H1 (cell line): ENCODE measurements at regions not wholly inside any gene's neighbourhood (a gene's known extent, or its start where the extent isn't known, plus 50 kb on each side); places are given as distances from the start of the nearest gene placed in this dataset.

Source experiments
- CHD7 ChIP-seq: fragments of 300-600 bp; sonication (generic); IDR thresholded peaks from 2 replicates; pipeline ENCODE4 v1.7.1; 2012; ENCODE audit warnings: low read length, moderate library complexity, mild to moderate bottlenecking, inconsistent platforms; ENCODE audit not compliant: insufficient replicate concordance
- EZH2 ChIP-seq: fragments of 200-600 bp; sonication (generic); IDR thresholded peaks from 2 replicates; pipeline ENCODE4 v1.7.1; 2012; ENCODE audit warnings: low read depth, mild to moderate bottlenecking, moderate library complexity, low read length, inconsistent platforms; ENCODE audit not compliant: severe bottlenecking
- GTF2F1 ChIP-seq: IDR thresholded peaks from 2 replicates; pipeline ENCODE4 v1.6.1; 2012; ENCODE audit warnings: low read depth, low read length, improper control_type of control experiment, borderline replicate concordance
- NRF1 ChIP-seq: IDR thresholded peaks from 2 replicates; pipeline ENCODE4 v1.6.1; 2011; ENCODE audit warnings: mild to moderate bottlenecking, low read depth, low read length, improper control_type of control experiment
- POLR2AphosphoS5 ChIP-seq: IDR thresholded peaks from 2 replicates; pipeline ENCODE4 v1.6.1; 2011; ENCODE audit warnings: low read depth, low read length
- SIN3A ChIP-seq, 2 experiments: IDR thresholded peaks in 1 of 2; conservative IDR thresholded peaks in 1 of 2; 2 replicates each; pipeline ENCODE4 v1.6.1; 2011 to 2012; ENCODE audit warnings: low read length in 2 of 2, improper control_type of control experiment in 1 of 2, low read depth in 1 of 2, mild to moderate bottlenecking in 1 of 2
- SUZ12 ChIP-seq: fragments of 200-600 bp; sonication (generic); IDR thresholded peaks from 2 replicates; pipeline ENCODE4 v1.6.1; 2012; ENCODE audit warnings: mild to moderate bottlenecking, inconsistent platforms, low read length, moderate library complexity, mixed read lengths
- TAF1 ChIP-seq: IDR thresholded peaks from 2 replicates; pipeline ENCODE4 v1.6.1; 2011; ENCODE audit warnings: mild to moderate bottlenecking, low read depth, low read length
- TCF12 ChIP-seq: IDR thresholded peaks from 2 replicates; pipeline ENCODE4 v1.6.1; 2011; ENCODE audit warnings: low read depth, mild to moderate bottlenecking, low read length

GRCh38 chr3:127115691-127116351 lies 77.1 kb upstream of the PRR23E start (continued):
- no peak for TF ChIP-seq CHD7
- no peak for TF ChIP-seq NRF1
- TF ChIP-seq EZH2, result no peak
- no peak for TF ChIP-seq TAF1
- no peak for TF ChIP-seq TCF12
- TF ChIP-seq SIN3A (conservative IDR thresholded peaks at IDR 0.05 in 1 of 2, IDR thresholded peaks at IDR 0.05 in 1 of 2; ENCODE audit: low read depth in 1 of 2, low read length in 2 of 2), result no peak
- no peak for TF ChIP-seq SUZ12
- TF ChIP-seq POLR2AphosphoS5, result no peak
- TF ChIP-seq GTF2F1, result no peak
